Transverse colon (tissue), 4 donors: ENCODE measurements at regions not wholly inside any gene's neighbourhood (a gene's known extent, or its start where the extent isn't known, plus 50 kb on each side); places are given as distances from the start of the nearest gene placed in this dataset.
"Not testable (repeated sequence)": the region's sequence is repeated elsewhere in the genome, so short reads cannot be mapped to it uniquely, and the experiment has no call there.

Experiments used
- DNase-seq: peaks from one replicate; pipeline ENCODE4 v3.0.0-alpha.2; 2019
- H3K27ac ChIP-seq, 4 donors: fragments of 200-600 bp; sonication (generic); 2 replicates each; pipeline ENCODE4 v1.5.1; 2016 to 2018; ENCODE audit warnings: inconsistent platforms in 4 of 4
- H3K27me3 ChIP-seq: fragments of 200-600 bp; sonication (generic); 2 replicates; pipeline ENCODE4 v1.5.1; 2017; ENCODE audit warnings: inconsistent platforms
- H3K36me3 ChIP-seq, 4 donors: fragments of 200-600 bp; sonication (generic); 2 replicates each; pipeline ENCODE4 v1.5.1; 2017 to 2019; ENCODE audit warnings: inconsistent platforms in 4 of 4
- H3K4me1 ChIP-seq, 4 donors: fragments of 200-600 bp; sonication (generic); 2 replicates each; pipeline ENCODE4 v1.5.1; 2017 to 2020; ENCODE audit warnings: inconsistent platforms in 4 of 4
- H3K4me3 ChIP-seq, 4 donors: fragments of 200-600 bp; sonication (generic); 1 replicate in 1 of 4; 2 replicates in 3 of 4; pipeline versions ENCODE4 v1.5.1 to v1.6.1; 2017 to 2019; ENCODE audit warnings: inconsistent platforms in 4 of 4
- H3K9me3 ChIP-seq, 2 donors: fragments of 200-600 bp; sonication (generic); 2 replicates each; pipeline ENCODE4 v1.5.1; 2017 to 2019; ENCODE audit warnings: inconsistent platforms in 2 of 2
- EP300 ChIP-seq: sonication (generic); formaldehyde crosslinking; IDR thresholded peaks from one replicate; pipeline ENCODE4 v1.6.1; 2017; ENCODE audit warnings: antibody characterized with exemption, low read depth
- POLR2A ChIP-seq: fragments of 450-650 bp; IDR thresholded peaks from one replicate; pipeline ENCODE4 v1.6.1; 2016; ENCODE audit warnings: antibody characterized with exemption, mild to moderate bottlenecking, moderate library complexity
- POLR2AphosphoS5 ChIP-seq, 3 donors: sonication (generic); formaldehyde crosslinking; IDR thresholded peaks; one replicate each; pipeline ENCODE4 v1.6.1; 2016; ENCODE audit warnings: antibody characterized with exemption in 3 of 3
- WGBS, 2 donors: methylation state at CpG; one replicate each; pipeline ENCODE4 v1.1.5; 2018; ENCODE audit warnings: low coverage in 1 of 2; 5-methylcytosine and 5-hydroxymethylcytosine counted together
- in situ Hi-C, 4 donors: fragments of 200-750 bp; cut with MboI; loops; one replicate each; pipeline versions ENCODE4 v1.15.0 to v1.15.1; 2017; ENCODE audit warnings: low sequenced_read_pairs in 3 of 4, low pct_ligation_motif_present in 1 of 4, low pct_unique_long_range_greater_than_20kb in 1 of 4
- intact Hi-C: fragments of 100-400 bp; cut with DNase I; formaldehyde crosslinking; loops from one replicate; pipeline ENCODE4 v1.15.1; 2023; ENCODE audit warnings: low total_unique reads
- TF ChIP-seq, protein P1 (sequence below), 5 experiments: fragments of 200-600 bp in 3 of 5; fragments of 450-650 bp in 2 of 5; sonication (generic) in 3 of 5; IDR thresholded peaks; 1 replicate in 2 of 5; 2 replicates in 3 of 5; pipeline ENCODE4 v1.5.1; 2016 to 2017; ENCODE audit warnings: antibody characterized with exemption in 5 of 5, inconsistent platforms in 3 of 5, mild to moderate bottlenecking in 2 of 5, moderate library complexity in 1 of 5

- no peak overlapping the region for H3K27ac ChIP-seq
- no peaks in the 10 kb centered on the region for H3K9me3 ChIP-seq
- H3K4me3 ChIP-seq = no peak overlapping the region
- intact Hi-C loops = no loop called here
- H3K27me3 ChIP-seq = no peaks in the 10 kb centered on the region
- TF ChIP-seq POLR2A (no peak), POLR2AphosphoS5 (IDR thresholded peaks at IDR 0.05) (no peak), EP300 (no peak)
- TF ChIP-seq, protein P1, sequence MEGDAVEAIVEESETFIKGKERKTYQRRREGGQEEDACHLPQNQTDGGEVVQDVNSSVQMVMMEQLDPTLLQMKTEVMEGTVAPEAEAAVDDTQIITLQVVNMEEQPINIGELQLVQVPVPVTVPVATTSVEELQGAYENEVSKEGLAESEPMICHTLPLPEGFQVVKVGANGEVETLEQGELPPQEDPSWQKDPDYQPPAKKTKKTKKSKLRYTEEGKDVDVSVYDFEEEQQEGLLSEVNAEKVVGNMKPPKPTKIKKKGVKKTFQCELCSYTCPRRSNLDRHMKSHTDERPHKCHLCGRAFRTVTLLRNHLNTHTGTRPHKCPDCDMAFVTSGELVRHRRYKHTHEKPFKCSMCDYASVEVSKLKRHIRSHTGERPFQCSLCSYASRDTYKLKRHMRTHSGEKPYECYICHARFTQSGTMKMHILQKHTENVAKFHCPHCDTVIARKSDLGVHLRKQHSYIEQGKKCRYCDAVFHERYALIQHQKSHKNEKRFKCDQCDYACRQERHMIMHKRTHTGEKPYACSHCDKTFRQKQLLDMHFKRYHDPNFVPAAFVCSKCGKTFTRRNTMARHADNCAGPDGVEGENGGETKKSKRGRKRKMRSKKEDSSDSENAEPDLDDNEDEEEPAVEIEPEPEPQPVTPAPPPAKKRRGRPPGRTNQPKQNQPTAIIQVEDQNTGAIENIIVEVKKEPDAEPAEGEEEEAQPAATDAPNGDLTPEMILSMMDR (IDR thresholded peaks at IDR 0.05) = no peak
- WGBS, 2 donors = 50 to 55% methylated on average over 2 of the region's 2 CpGs
- H3K4me1 ChIP-seq = no peaks in the 10 kb centered on the region
- DNase-seq = no peak
- in situ Hi-C loops = no loop called here
- no peaks in the 10 kb centered on the region for H3K36me3 ChIP-seq
Measured at GRCh38 chr7:10521306-10521705, 452.4 kb upstream of the PHF14 start.

- H3K27ac ChIP-seq, intact Hi-C loops, in situ Hi-C loops, H3K4me1 ChIP-seq, H3K36me3 ChIP-seq, H3K27me3 ChIP-seq, H3K4me3 ChIP-seq, H3K9me3 ChIP-seq, DNase-seq: not testable (repeated sequence)
- WGBS, 2 donors = 77% methylated on average over 13 of the region's 13 CpGs; no CpG with 5 or more reads in 1 of the 2 donors
Measured at GRCh38 chr7:10533429-10533828, 440.2 kb upstream of the PHF14 start.

DNA sequence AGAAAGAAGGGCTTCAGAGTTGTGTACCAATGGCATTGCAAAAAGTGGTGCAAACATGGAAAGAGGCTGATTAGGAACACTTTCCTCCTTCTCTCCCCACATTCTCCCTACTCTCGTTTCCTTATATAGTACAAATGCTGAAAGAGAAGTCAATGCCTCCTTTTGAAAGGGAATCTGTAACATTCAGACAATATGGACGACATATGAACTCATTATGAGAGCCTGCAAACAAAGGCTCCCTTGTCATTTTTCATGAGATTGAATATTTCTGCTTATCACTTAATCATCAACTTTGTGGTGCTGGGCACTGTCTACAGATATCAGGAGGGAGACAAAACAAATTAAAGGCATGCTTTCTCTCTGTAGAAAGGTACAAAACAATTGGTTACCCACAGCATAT is 437.1 kb upstream of the PHF14 start:
- H3K4me3 ChIP-seq = no peak overlapping the region
- no peaks in the 10 kb centered on the region for H3K4me1 ChIP-seq
- DNase-seq = no peak
- no peaks in the 10 kb centered on the region for H3K27me3 ChIP-seq
- no peaks in the 10 kb centered on the region for H3K9me3 ChIP-seq
- no peaks in the 10 kb centered on the region for H3K36me3 ChIP-seq
- TF ChIP-seq, protein P1 (IDR thresholded peaks at IDR 0.05) = no peak
- TF ChIP-seq EP300 (no peak), POLR2AphosphoS5 (IDR thresholded peaks at IDR 0.05) (no peak), POLR2A (no peak)
- no peak overlapping the region for H3K27ac ChIP-seq
- WGBS, 2 donors = 21 to 47% methylated on average over 2 of the region's 2 CpGs
- in situ Hi-C loops = no loop called here
- intact Hi-C loops = no loop called here

DNA sequence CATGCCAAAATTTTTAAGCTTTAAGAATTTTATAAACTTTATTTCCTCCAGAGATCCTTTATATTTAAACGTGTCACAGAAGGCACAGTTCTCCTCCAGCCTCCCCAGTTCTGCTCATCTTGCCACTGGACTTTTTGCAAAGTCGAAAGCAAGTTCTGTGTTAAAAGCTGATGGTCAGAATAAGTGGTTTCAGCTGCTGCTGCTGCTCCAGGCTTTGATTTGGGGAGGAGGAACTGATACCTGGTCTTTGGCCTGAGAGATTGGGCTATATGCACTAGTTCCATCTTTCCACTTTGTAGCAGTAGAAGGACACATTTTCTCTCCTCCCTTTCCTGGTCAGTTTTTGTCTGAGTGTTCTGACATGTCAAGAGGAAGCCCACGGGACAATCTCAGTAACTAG is 435.9 kb upstream of the PHF14 start:
- 61 to 70% methylated on average over 3 of the region's 3 CpGs for WGBS, 2 donors
- in situ Hi-C loops (no loop called here), intact Hi-C loops (no loop called here)
- H3K4me3 ChIP-seq = no peak overlapping the region
- H3K4me1 ChIP-seq = no peaks in the 10 kb centered on the region
- no peak overlapping the region for H3K27ac ChIP-seq
- TF ChIP-seq, protein P1 (IDR thresholded peaks at IDR 0.05) = no peak
- TF ChIP-seq EP300 (no peak), POLR2AphosphoS5 (IDR thresholded peaks at IDR 0.05) (no peak), POLR2A (no peak)
- no peak for DNase-seq
- H3K9me3 ChIP-seq = no peaks in the 10 kb centered on the region
- H3K36me3 ChIP-seq = no peaks in the 10 kb centered on the region
- H3K27me3 ChIP-seq = no peaks in the 10 kb centered on the region

DNA sequence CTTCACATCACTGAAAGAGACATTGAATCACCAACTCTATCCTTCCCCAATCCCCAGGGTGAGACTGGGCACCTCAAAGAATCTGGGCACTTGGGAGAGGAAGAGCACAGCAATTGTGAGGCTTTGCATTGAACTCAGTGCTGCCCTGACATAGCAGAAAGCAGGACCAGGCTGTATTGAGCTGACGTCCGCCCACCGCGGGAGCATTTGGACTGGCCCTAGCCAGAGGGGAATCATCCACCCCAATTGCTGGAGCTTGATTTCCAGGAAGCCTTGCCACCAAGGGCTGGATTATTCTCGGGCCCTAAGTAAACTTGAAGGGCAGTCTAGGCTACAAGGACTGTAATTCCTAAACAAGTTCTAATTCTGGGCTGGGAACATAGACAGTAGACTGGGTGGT is 416.3 kb upstream of the PHF14 start:
- DNase-seq = no peak
- H3K27me3 ChIP-seq = no peaks in the 10 kb centered on the region
- no peaks in the 10 kb centered on the region for H3K36me3 ChIP-seq
- in situ Hi-C loops (no loop called here), intact Hi-C loops (no loop called here)
- TF ChIP-seq, protein P1 (IDR thresholded peaks at IDR 0.05) = no peak
- no peak for TF ChIP-seq EP300
- no peak for TF ChIP-seq POLR2AphosphoS5 (IDR thresholded peaks at IDR 0.05)
- no peak for TF ChIP-seq POLR2A
- WGBS, 2 donors = 88% methylated on average over 5 of the region's 5 CpGs; no CpG with 5 or more reads in 1 of the 2 donors
- H3K27ac ChIP-seq = no peak overlapping the region
- H3K9me3 ChIP-seq = no peaks in the 10 kb centered on the region
- H3K4me3 ChIP-seq = no peak overlapping the region
- H3K4me1 ChIP-seq = no peaks in the 10 kb centered on the region
